ENCODE measurements at regions not wholly inside any gene's neighbourhood (a gene's known extent, or its start where the extent isn't known, plus 50 kb on each side); places are given as distances from the start of the nearest gene placed in this dataset.
"Not testable (repeated sequence)": the region's sequence is repeated elsewhere in the genome, so short reads cannot be mapped to it uniquely, and the experiment has no call there.

- TF ChIP-seq POLR2A, CTCF (IDR thresholded peaks at IDR 0.05): not testable (repeated sequence)
These were observed 667.4 kb upstream of the GBE1 start for GRCh38 chr3:82428821-82429220.

All from testis (tissue), 2 donors.